Dendritic cell treated with granulocyte-macrophage colony-stimulating factor and Interleukin-4, amounts not matched to agents 40 ng/mL and 50 ng/mL, for 4 days (primary cell): ENCODE measurements at regions not wholly inside any gene's neighbourhood (a gene's known extent, or its start where the extent isn't known, plus 50 kb on each side); places are given as distances from the start of the nearest gene placed in this dataset.
"Not testable (repeated sequence)": the region's sequence is repeated elsewhere in the genome, so short reads cannot be mapped to it uniquely, and the experiment has no call there.

ENCODE experiments used
- H3K27ac Mint-ChIP-seq: one replicate; pipeline ENCODE4 v1.8.0; 2022; ENCODE audit warnings: mild to moderate bottlenecking, mixed read lengths
- H3K27me3 Mint-ChIP-seq: one replicate; pipeline ENCODE4 v1.8.0; 2022; ENCODE audit warnings: mild to moderate bottlenecking, mixed read lengths
- H3K36me3 Mint-ChIP-seq: one replicate; pipeline ENCODE4 v1.8.0; 2022; ENCODE audit warnings: low read depth, mixed read lengths
- H3K4me1 Mint-ChIP-seq: one replicate; pipeline ENCODE4 v1.8.0; 2022; ENCODE audit warnings: low read depth, mixed read lengths
- H3K4me3 Mint-ChIP-seq: one replicate; pipeline ENCODE4 v1.8.0; 2022; ENCODE audit warnings: mild to moderate bottlenecking, moderate library complexity, mixed read lengths
- H3K9me3 Mint-ChIP-seq: one replicate; pipeline ENCODE4 v1.8.0; 2022; ENCODE audit warnings: mixed read lengths
- intact Hi-C: fragments of 100-400 bp; cut with micrococcal nuclease; formaldehyde crosslinking; loops from one replicate; pipeline ENCODE4 v1.15.0; 2022

- Mint-ChIP-seq H3K4me3 (no peak overlapping the region), H3K4me1 (no peaks in the 10 kb centered on the region), H3K27ac (no peak overlapping the region), H3K36me3 (no peaks in the 10 kb centered on the region), H3K27me3 (no peaks in the 10 kb centered on the region), H3K9me3 (no peaks in the 10 kb centered on the region)
- intact Hi-C loops: no loop called here
Observed at GRCh38 chr1:96208428-96208827, 513.2 kb upstream of the PTBP2 start.

- intact Hi-C loops: no loop called here
- Mint-ChIP-seq H3K9me3 (no peaks in the 10 kb centered on the region), H3K4me3 (no peak overlapping the region), H3K27me3 (no peaks in the 10 kb centered on the region), H3K36me3 (no peaks in the 10 kb centered on the region), H3K4me1 (no peaks in the 10 kb centered on the region), H3K27ac (no peak overlapping the region)
Observed at GRCh38 chr1:96210054-96210453, 511.5 kb upstream of the PTBP2 start.

- Mint-ChIP-seq H3K27me3 (no peaks in the 10 kb centered on the region), H3K4me1 (no peaks in the 10 kb centered on the region), H3K36me3 (no peaks in the 10 kb centered on the region), H3K9me3 (peaks cover 3% of the 10 kb centered on the region), H3K27ac (no peak overlapping the region), H3K4me3 (no peak overlapping the region)
- intact Hi-C loops: no loop called here
Observed at GRCh38 chr1:96211202-96211601, 510.4 kb upstream of the PTBP2 start.

- H3K4me1 Mint-ChIP-seq: no peaks in the 10 kb centered on the region
- no peak overlapping the region for H3K27ac Mint-ChIP-seq
- no peaks in the 10 kb centered on the region for H3K27me3 Mint-ChIP-seq
- intact Hi-C loops: no loop called here
- H3K4me3 Mint-ChIP-seq: no peak overlapping the region
- H3K36me3 Mint-ChIP-seq: no peaks in the 10 kb centered on the region
- H3K9me3 Mint-ChIP-seq: peaks cover 10% of the 10 kb centered on the region
Observed at GRCh38 chr1:96214982-96215381, 506.6 kb upstream of the PTBP2 start.

- H3K27ac Mint-ChIP-seq: no peak overlapping the region
- no peaks in the 10 kb centered on the region for H3K36me3 Mint-ChIP-seq
- H3K27me3 Mint-ChIP-seq: no peaks in the 10 kb centered on the region
- intact Hi-C loops: no loop called here
- no peaks in the 10 kb centered on the region for H3K4me1 Mint-ChIP-seq
- H3K9me3 Mint-ChIP-seq: peaks cover 10% of the 10 kb centered on the region
- no peak overlapping the region for H3K4me3 Mint-ChIP-seq
Observed at GRCh38 chr1:96220651-96221050, 500.9 kb upstream of the PTBP2 start.

GRCh38 chr1:96222701-96223100 lies 498.9 kb upstream of the PTBP2 start:
- Mint-ChIP-seq H3K4me1 (no peaks in the 10 kb centered on the region), H3K9me3 (no peaks in the 10 kb centered on the region), H3K36me3 (no peaks in the 10 kb centered on the region), H3K27ac (no peak overlapping the region), H3K27me3 (no peaks in the 10 kb centered on the region), H3K4me3 (no peak overlapping the region)
- intact Hi-C loops: no loop called here

- H3K36me3 Mint-ChIP-seq, H3K9me3 Mint-ChIP-seq, H3K4me1 Mint-ChIP-seq, H3K27ac Mint-ChIP-seq, H3K27me3 Mint-ChIP-seq, intact Hi-C loops, H3K4me3 Mint-ChIP-seq: not testable (repeated sequence)
Observed at GRCh38 chr1:96224229-96224628, 497.4 kb upstream of the PTBP2 start.

- Mint-ChIP-seq H3K4me3 (no peak overlapping the region), H3K9me3 (no peaks in the 10 kb centered on the region), H3K27ac (no peak overlapping the region), H3K27me3 (no peaks in the 10 kb centered on the region), H3K4me1 (no peaks in the 10 kb centered on the region), H3K36me3 (no peaks in the 10 kb centered on the region)
- intact Hi-C loops: no loop called here
Observed at GRCh38 chr1:96233422-96233821, 488.2 kb upstream of the PTBP2 start.

GRCh38 chr1:96234299-96234698 lies 487.3 kb upstream of the PTBP2 start:
- no peaks in the 10 kb centered on the region for H3K27me3 Mint-ChIP-seq
- H3K27ac Mint-ChIP-seq: no peak overlapping the region
- no peaks in the 10 kb centered on the region for H3K9me3 Mint-ChIP-seq
- intact Hi-C loops: no loop called here
- no peaks in the 10 kb centered on the region for H3K4me1 Mint-ChIP-seq
- H3K36me3 Mint-ChIP-seq: no peaks in the 10 kb centered on the region
- H3K4me3 Mint-ChIP-seq: no peak overlapping the region

GRCh38 chr1:96236156-96236739 lies 485.3 kb upstream of the PTBP2 start:
- Mint-ChIP-seq H3K36me3 (no peaks in the 10 kb centered on the region), H3K4me3 (no peak overlapping the region), H3K27ac (no peak overlapping the region), H3K4me1 (no peaks in the 10 kb centered on the region), H3K27me3 (no peaks in the 10 kb centered on the region), H3K9me3 (no peaks in the 10 kb centered on the region)
- intact Hi-C loops: loop anchor here (1.0 to 5.0 kb wide), 2 partner anchors 521 to 609 kb away; no protein-coding TSS in a partner anchor

- no peaks in the 10 kb centered on the region for H3K4me1 Mint-ChIP-seq
- H3K4me3 Mint-ChIP-seq: no peak overlapping the region
- intact Hi-C loops: loop anchor here (5.0 kb wide), 1 partner anchor 519 kb away; no protein-coding TSS in a partner anchor
- no peak overlapping the region for H3K27ac Mint-ChIP-seq
- no peaks in the 10 kb centered on the region for H3K27me3 Mint-ChIP-seq
- H3K36me3 Mint-ChIP-seq: no peaks in the 10 kb centered on the region
- H3K9me3 Mint-ChIP-seq: no peaks in the 10 kb centered on the region
Observed at GRCh38 chr1:96238426-96238825, 483.2 kb upstream of the PTBP2 start.

- Mint-ChIP-seq H3K27me3 (no peaks in the 10 kb centered on the region), H3K4me3 (no peak overlapping the region), H3K36me3 (no peaks in the 10 kb centered on the region), H3K9me3 (no peaks in the 10 kb centered on the region), H3K27ac (no peak overlapping the region), H3K4me1 (no peaks in the 10 kb centered on the region)
- intact Hi-C loops: no loop called here
Observed at GRCh38 chr1:96240438-96240837, 481.1 kb upstream of the PTBP2 start.

- Mint-ChIP-seq H3K4me3 (no peak overlapping the region), H3K36me3 (no peaks in the 10 kb centered on the region), H3K4me1 (no peaks in the 10 kb centered on the region), H3K27me3 (peaks cover 2% of the 10 kb centered on the region), H3K27ac (no peak overlapping the region), H3K9me3 (no peaks in the 10 kb centered on the region)
- intact Hi-C loops: no loop called here
Observed at GRCh38 chr1:96253246-96254035, 468.1 kb upstream of the PTBP2 start.

- Mint-ChIP-seq H3K27me3 (peaks cover 2% of the 10 kb centered on the region), H3K4me3 (no peak overlapping the region), H3K36me3 (no peaks in the 10 kb centered on the region), H3K27ac (no peak overlapping the region), H3K9me3 (no peaks in the 10 kb centered on the region), H3K4me1 (no peaks in the 10 kb centered on the region)
- intact Hi-C loops: no loop called here
Observed at GRCh38 chr1:96256130-96256790, 465.3 kb upstream of the PTBP2 start.
